PC-3 (cell line): ENCODE measurements at regions not wholly inside any gene's neighbourhood (a gene's known extent, or its start where the extent isn't known, plus 50 kb on each side); places are given as distances from the start of the nearest gene placed in this dataset.

Source experiments
- CTCF ChIP-seq: fragments of 300-600 bp; sonication (generic); conservative IDR thresholded peaks from 2 replicates; pipeline ENCODE4 v1.5.1; 2017; ENCODE audit warnings: antibody characterized with exemption, low read depth, mild to moderate bottlenecking, low read length
- EZH2 ChIP-seq: fragments of 300-600 bp; sonication (generic); IDR thresholded peaks from one replicate; pipeline ENCODE4 v1.6.1; 2017; ENCODE audit warnings: antibody characterized with exemption, mild to moderate bottlenecking, low read length; ENCODE audit not compliant: unreplicated experiment

GRCh38 chr21:35328856-35329455 lies 279.9 kb upstream of the RUNX1 start:
- TF ChIP-seq CTCF, result no peak
- TF ChIP-seq EZH2, result no peak
